HG03460 (cell line): ENCODE measurements at regions not wholly inside any gene's neighbourhood (a gene's known extent, or its start where the extent isn't known, plus 50 kb on each side); places are given as distances from the start of the nearest gene placed in this dataset.
"Not testable (repeated sequence)": the region's sequence is repeated elsewhere in the genome, so short reads cannot be mapped to it uniquely, and the experiment has no call there.

Experiments
- ATAC-seq: cut with Tn5 transposase; IDR thresholded peaks from one replicate; pipeline ENCODE4 v1.9.1; 2021; ENCODE audit not compliant: unreplicated experiment

DNA sequence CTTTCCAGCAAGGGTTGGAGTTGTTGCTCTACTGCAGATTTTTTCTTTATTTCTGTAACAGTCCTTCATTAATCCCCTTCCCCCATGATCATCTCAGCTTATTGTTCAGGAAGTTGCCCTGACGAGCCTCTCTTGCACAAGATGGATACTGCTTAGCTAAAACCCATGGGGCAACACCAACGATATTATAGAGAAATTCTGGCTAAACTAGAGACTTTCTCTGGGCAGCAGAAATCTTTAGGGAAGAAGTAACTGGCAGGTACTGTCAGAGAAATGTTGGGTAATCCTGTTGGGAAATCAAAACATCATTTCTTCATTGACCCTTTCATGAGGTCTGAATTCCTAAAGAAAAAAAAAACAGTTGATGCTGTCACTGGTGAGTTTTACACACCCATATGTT, 921.3 kb downstream of the NLGN4X start:
- no peak for ATAC-seq

DNA sequence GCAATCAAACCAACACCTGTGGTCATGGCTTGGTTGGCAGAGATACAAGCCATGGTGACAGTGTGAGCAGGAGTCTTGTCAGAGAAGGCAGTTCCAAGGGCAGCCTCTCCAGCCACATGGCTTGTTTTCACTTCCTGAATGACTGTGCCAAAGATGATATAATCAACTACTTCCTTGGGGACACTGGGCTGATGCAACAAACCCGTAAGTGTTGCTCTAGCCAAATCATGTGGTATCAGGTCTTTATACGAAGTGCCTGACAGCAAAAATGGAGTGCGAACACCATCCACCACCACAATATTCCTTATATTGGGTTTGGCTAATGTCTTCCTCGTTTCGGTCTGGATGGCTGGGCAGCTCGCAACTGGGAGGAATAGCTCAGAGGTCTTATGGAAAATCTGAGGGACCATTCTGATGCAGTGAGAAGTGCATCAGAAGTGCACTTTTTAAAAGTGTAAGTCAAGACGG, 922.0 kb downstream of the NLGN4X start:
- no peak for ATAC-seq

DNA sequence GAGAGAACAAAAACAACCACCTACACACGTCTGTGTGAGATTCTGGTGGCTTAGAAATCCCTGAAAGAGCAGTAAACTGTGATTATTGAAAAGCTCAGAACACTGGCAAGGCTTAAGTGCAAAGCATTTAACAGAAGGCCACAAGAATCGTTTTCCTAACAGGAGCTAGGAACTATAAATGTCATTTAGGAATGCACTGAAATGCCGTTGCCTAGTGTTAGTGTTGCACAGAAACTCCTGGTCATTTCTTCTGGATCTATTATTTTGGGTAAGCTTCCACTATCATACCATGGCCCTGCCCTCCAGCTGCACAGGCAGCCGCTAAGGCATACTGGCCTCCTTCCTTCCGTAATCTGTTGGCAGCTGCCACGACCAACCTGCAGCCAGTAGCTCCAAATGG, 923.2 kb downstream of the NLGN4X start:
- ATAC-seq: no peak

DNA sequence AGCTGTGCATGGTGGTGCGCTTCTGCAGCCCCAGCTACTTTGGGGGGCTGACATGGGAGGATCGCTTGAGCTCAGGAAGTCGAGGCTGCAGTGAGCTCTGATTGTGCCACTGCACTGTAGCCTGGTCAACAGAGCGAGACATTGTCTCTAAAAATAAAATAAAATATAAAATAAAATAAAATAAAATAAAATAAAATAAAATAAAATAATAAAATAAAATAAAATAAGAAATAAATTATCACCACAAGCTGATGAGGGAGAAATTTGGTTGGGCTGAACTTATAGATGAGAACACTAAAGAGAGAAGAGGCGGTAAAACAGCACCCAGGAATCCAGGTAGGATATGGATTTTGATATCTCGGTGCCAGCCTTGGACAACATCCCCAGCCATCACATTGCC, 933.7 kb downstream of the NLGN4X start:
- no peak for ATAC-seq

DNA sequence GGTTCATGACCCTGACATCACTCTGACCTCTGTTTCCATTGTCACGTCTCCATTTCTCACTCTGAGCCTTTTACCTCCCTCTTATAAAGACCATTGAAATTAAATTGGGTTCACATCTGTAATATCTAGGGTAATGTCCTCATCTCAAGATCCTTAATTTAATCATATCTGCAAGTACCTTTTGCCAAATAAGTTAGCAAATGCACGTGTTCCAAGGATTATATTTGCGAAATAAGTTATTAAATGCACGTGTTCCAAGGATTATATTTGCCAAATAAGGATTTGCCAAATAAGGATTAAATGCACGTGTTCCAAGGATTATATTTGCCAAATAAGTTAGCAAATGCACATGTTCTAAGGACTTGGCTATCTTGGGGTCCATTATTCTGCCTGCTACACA, 938.0 kb downstream of the NLGN4X start:
- no peak for ATAC-seq

DNA sequence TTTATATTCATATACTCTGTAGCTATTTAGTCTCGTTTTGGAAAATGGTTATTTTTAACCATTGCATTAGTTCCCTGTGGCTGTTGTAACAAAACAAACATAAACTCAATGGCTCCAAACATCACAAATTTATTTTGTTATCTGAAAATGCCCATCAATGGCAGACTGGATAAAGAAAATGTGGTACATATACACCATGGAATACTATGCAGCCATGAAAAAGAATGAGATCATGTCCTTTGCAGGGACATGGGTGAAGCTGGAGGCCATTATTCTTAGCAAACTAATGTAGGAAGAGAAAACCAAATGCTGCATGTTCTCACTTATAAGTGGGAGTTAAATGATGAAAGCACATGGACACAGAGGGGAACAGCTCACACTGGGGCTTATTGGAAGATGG, 938.7 kb downstream of the NLGN4X start:
- not testable (repeated sequence) for ATAC-seq

DNA sequence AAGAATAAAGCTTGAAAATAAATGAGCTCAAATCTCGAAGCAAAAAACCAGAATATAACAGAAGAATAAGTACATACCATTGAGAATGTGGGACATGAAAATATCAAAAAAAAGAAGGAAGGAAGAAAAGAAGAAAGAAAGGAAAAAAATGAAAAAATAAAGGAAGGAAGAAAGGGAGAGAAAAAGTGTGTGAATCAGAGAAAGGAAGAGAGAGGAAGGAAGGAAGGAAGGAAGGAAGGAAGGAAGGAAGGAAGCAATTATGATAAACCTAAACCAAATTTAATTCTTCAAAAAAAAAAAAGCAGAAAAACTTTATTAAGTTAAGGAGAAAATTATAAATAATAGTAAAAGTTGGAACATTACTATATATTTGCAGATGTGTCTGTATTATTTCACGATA, 949.8 kb downstream of the NLGN4X start:
- no peak for ATAC-seq

DNA sequence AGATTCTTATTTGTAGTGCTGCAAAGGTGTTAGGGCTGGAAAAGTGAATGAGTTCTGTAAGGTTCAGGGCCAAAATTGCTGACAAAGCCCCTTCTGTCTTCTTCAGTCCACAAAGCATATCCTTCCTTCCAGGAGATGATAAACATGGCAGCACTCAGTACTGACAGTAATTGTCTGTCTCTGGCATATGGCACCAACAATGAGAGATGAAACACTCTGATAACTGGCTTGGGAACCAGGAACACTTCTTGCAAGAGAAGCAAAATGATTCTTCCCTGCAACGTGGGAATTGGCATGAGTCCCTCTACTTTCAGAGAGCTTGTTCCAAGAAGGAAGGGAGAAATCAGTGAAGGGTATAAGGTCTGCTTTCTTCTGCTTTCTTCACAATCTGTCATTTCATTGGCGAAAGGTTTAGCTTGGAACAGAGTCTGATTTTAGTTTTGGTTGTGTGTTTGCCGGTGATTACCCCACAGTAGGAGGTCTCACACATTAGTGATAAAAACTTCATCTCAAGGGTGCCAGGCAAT, 963.3 kb downstream of the NLGN4X start:
- no peak for ATAC-seq

DNA sequence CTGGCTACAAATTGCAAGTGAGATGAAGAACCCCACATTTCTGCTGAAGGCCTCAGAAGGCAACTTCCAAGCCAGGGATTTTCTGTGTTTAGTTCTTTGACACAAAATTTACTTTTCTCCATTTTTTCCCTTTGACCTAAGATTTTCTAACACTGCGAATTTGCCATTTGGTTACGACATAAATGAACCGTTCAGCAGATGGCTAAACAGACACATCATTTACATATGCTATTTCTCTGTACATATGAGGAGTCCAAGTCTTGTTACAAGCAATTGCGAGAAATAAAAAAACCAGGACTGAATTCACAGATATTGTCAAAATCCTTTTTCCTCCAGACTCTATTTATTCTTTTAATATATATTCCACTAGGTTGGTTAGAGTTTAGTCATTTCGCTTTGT, 978.6 kb downstream of the NLGN4X start:
- ATAC-seq: no peak

DNA sequence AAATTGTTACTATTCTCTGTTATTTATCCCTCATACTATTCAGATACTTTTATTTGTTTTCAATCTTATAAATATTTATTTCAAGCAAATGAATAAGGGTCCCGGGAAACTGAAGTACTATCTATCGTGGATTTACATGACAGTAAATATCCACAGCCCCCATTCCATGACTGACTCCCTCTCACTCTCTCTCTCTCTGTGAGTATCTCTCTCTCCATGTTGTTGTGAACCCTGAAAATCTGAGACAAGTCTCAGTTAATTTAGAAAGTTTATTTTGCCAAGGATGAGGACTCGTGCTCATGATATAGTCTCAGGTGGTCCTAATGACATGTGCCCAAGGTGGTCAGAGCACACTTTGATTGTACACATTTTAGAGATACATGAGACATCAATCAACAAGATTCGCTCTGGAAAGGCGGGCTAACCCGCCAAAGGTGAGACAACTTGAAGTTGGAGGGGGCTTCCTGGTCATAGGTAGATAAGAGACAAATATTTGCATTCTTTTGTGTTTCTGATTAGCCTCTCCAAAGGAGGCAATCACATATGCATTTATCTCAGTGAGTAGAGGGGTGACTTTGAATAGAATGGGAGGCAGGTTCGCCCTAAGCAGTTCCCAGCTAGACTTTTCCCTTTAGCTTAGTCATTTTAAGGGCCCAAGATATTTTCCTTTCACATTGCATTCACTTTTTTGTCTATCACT, 986.4 kb downstream of the NLGN4X start:
- no peak for ATAC-seq

DNA sequence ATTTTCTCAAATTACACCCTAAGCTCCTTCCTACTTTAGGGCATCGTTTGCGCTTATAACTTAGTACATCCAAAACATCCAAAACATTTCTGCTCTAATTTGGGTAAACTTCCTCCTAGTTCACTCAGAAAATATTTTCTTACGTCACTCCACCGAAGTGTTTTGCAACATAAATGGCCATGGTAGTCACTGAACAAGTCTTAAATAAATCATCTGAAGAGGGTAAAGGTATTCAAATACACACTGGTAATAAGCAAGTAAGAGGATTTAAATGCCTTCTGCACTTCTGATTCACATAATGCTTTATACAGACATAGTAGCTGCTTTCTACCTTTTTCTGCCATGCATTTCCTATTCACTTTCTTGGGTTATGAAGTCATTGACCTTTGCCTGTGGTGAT, 991.9 kb downstream of the NLGN4X start:
- ATAC-seq: no peak

DNA sequence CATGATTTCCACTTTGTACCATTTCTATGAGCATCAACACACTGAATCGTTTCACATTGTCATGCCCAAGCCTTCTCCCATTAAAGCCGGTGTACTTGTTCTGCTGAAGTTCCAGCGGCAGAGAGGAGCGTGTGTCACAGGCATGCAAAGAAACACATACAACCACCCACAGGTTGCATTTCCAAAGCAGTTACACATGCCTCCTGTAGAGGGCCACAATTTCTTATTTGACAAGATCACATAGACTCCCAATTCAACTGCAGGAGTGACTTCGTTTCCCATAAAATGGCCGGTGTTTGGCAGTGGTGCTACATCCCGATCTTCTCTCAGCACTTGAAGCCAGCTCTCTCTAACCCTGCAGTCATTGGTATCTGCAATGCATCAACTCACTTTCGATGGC, 992.6 kb downstream of the NLGN4X start:
- no peak for ATAC-seq

DNA sequence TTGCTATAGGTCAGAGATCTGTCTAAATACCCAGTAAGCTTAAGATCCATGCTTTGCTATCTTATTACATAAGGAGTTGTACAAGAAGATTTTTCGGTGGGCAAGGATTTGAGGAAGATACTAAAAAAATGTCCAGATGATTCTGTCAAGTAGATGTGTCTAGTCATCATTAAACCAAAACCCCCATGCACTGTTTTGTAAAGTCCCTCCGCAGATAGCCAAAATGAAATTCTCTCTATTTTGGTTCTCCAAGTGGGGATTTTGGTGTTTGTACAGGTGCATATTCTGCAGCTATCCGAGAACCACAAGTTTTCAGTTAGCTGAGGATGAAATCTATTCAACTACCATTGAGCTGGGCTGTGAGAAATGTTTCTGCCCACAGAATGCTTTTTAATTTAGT, 994.8 kb downstream of the NLGN4X start:
- no peak for ATAC-seq

DNA sequence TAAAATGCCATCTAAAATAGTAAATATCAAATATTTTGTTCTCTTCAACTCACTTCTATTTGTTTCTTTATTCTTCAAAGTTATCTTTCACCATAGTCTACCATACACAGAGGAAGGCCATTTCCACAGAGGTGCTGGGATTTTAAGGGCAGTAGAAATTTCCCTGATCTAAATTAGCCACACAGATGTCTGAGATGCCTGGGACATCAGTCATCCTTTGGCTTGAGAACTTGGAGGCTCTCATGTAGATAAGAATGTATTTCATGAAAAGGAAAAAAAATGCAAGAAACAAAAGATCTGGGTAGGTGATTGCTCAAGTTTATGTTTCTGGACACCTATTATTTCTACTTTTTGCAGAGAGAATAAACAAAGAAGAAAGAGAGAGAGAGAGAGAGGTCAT, 1008.2 kb downstream of the NLGN4X start:
- no peak for ATAC-seq

DNA sequence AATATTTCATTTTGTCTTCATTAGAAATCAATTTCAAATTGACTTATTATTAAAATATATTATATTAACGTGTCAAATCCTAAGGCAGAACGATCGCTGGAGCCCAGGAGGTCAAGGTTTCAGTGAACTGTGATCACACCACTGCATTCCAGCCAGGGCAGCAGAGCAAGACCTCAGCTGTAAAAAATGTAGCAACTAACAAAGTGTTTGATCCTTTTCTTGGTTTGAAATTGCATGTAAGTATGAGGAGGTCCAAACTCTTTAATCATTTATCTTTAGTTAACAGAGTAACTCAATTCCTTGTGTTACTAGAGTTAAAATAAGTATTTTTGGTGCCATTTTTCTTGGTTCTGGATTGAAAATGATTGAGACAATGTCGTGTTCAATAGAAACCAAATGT, 1033.9 kb downstream of the NLGN4X start:
- ATAC-seq: no peak

DNA sequence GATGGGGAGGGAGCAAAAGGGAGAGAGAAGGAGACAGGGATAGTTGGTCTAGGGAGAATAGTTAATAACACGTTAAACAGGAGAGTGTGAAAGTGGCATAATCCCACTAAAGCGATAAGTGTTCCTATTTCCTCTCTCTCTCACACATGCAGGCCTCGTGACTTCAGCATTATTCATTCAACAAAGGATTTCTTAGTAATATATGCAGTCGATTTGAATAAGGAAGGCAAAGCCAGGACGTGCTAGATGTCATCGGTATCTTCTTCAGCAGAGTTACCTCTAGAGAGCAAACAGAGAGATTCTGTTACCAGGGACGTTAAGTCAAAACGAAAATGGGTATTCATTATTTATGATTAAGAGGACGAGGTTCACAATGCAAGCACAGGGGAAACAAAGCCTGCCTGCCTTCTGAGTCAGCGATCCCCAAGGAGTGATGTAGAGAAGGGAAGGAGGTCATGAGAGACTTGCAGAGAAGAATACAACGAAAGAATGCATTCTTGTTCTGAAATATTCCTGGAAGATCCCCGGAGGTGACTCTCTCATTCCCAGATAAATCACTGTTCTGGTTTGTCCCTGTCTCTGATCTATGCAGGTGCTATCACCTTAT, 1048.4 kb downstream of the NLGN4X start:
- no peak for ATAC-seq

DNA sequence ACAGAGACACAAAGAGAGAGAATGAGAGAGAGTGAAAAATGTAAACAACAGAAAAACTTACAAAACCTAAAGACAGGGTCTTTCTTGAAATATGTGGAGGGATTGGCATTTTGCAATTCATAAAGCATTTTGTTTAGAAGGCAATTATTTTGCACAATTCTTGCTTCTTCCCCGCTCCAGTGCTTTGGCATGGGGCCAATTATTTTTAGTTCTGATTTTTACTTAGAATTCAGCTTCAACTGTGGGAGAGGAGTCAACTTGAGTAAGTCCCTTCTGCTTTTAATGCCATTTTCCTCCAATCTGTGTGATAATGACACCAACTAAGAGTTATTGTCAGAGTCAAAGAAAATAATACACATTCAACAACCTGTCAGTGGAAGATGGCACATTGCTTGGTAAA, 1051.9 kb downstream of the NLGN4X start:
- no peak for ATAC-seq

DNA sequence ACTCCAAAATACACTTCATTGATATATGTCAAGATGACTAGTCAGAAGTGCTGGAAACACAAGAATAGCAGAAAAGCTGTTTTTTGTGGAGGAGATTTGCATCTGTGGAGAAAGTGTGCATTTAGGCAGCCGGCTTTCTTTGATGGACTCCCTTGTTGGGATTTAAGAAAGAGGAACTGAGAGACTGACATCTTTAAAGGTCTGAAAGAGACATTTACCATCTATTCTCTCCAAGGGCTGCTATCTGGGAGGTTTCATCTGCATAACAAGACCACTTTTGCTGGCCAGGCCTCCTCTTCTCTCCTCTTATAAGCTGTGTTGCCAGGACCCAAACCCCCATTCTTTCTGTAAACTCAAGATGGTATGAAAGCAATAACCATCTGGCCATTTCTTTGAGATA, 1065.0 kb downstream of the NLGN4X start:
- ATAC-seq: no peak

DNA sequence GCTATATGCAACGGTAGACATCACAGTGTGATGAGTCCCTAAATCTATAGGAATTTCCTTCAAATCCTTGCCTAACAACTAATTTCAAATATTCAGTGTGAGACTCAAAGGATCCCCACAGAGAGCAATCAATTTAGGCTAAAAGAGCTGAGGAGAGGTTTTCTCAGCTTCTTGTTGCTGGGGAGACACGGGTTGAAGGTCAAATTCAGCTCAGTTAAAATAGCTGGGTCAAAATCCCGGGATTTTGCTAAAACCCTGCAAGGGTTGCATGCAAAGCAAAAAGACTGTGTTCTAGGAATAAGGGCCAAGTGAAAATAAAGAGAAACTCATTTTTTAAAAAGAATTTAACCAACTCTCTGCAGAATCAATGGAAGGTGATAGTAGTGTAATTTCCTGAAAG, 1073.4 kb downstream of the NLGN4X start:
- ATAC-seq: no peak

DNA sequence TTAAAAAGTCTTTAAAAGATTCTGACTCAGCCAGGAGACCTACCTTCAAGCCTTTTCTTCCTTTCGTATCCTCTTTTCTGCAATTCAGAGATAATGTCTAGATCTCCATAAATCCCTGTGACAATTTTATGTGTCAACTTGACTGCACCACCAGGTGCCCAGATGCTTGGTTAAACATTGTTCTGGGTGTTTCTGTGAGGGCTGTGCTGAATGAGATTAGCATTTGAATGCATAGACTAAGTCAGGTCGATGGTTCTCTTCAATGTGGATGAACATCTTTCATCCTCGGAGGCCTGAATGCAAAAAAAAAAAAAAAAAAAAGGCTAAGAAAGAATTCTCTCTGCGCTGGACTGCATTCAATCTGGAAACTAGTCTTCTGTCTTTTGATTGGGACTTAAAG, 1082.7 kb downstream of the NLGN4X start:
- no peak for ATAC-seq

DNA sequence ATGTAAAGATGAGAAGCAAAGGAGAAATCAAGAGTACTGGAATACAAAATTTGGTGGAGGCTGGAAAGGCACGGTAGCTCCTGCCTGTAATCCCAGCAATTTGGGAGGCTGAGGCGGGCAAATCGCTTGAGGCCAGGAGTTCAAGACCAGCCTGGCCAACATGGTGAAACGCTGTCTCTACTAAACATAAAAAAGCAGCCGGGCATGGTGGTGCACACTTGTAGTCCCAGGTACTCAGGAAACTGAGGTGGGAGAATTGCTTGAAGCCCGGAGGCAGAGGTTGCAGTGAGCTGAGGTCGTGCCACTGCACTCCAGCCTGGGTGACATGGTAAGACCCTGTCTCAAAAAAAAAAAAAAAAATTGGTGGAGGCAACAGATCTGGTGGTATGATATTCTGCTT, 1086.0 kb downstream of the NLGN4X start:
- ATAC-seq: no peak

DNA sequence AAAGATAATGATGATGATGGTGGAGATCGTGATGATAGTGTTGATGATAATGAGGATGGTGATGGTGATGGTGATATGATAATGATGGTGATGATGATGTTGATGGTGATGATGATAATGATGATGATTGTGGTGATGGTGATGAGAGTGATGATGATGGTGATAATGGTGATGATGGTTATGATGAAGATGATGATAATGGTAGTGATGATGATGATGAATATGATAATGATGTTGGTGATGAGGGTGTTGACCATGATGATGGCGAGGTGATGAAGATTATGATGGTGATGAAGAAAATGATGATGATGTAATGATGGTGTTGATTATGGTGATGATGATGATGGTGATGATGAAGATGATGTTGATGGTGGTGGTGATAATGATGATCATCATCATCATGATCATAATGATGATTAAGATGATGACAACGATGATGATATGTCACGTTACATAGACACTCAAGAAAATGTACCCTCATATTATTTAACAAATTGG, 1106.4 kb downstream of the NLGN4X start:
- no peak for ATAC-seq

DNA sequence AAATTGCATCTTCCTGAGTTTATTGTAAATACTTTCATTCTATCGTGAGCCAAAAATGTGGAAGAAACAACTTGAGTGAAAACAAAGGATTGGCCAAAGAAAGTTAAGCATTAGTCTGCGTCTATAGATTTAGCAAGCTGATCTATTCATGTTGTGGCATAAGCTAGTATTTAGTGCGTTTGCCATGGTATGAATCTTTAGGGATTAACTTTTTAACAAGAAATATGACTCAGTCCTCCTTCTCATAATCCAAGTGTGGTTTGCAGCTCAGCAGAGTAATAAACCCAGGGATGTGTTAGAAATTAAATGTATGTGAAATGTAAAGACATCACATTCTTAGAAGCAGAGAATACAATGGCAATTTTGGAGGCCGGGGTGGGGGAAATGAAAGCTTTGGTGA, 1110.9 kb downstream of the NLGN4X start:
- ATAC-seq: no peak
